ENCODE measurements at regions not wholly inside any gene's neighbourhood (a gene's known extent, or its start where the extent isn't known, plus 50 kb on each side); places are given as distances from the start of the nearest gene placed in this dataset.

- Histone ChIP-seq H3K27ac (no peak overlapping the region), H3K36me3 (no peaks in the 10 kb centered on the region), H3K4me1 (no peaks in the 10 kb centered on the region), H3K9me3 (peaks cover 0 to 7% (median 6%) of the 10 kb centered on the region in 3 donors), H3K4me3 (no peak overlapping the region), H3K27me3 (no peaks in the 10 kb centered on the region)
- intact Hi-C loops (cut with DNase I; ENCODE audit: low total_unique reads) = no loop called here
- DNase-seq = no peak
- TF ChIP-seq CTCF (IDR thresholded peaks at IDR 0.05) = no peak
Observed at GRCh38 chr10:9877978-9878377, 1139.7 kb upstream of the CELF2 start.

- Histone ChIP-seq H3K36me3 (no peaks in the 10 kb centered on the region), H3K27me3 (no peaks in the 10 kb centered on the region), H3K4me1 (no peaks in the 10 kb centered on the region), H3K4me3 (no peak overlapping the region), H3K9me3 (peaks cover 0 to 11% (median 10%) of the 10 kb centered on the region in 3 donors), H3K27ac (no peak overlapping the region)
- intact Hi-C loops (cut with DNase I; ENCODE audit: low total_unique reads) = no loop called here
- DNase-seq = no peak
- TF ChIP-seq CTCF (IDR thresholded peaks at IDR 0.05) = no peak
Observed at GRCh38 chr10:9878383-9878782, 1139.3 kb upstream of the CELF2 start.

- Histone ChIP-seq H3K27ac (no peak overlapping the region), H3K36me3 (no peaks in the 10 kb centered on the region), H3K9me3 (peaks cover 0 to 14% (median 10%) of the 10 kb centered on the region in 3 donors), H3K4me1 (no peaks in the 10 kb centered on the region), H3K4me3 (no peak overlapping the region), H3K27me3 (no peaks in the 10 kb centered on the region)
- intact Hi-C loops (cut with DNase I; ENCODE audit: low total_unique reads) = no loop called here
- DNase-seq = no peak
- TF ChIP-seq CTCF (IDR thresholded peaks at IDR 0.05) = no peak
Observed at GRCh38 chr10:9885761-9886160, 1131.9 kb upstream of the CELF2 start.

- H3K27me3 ChIP-seq = no peaks in the 10 kb centered on the region
- no peak for TF ChIP-seq CTCF (IDR thresholded peaks at IDR 0.05)
- H3K27ac ChIP-seq = no peak overlapping the region
- no peaks in the 10 kb centered on the region for H3K36me3 ChIP-seq
- no peaks in the 10 kb centered on the region for H3K4me1 ChIP-seq
- peaks cover 0 to 14% (median 10%) of the 10 kb centered on the region in 3 donors for H3K9me3 ChIP-seq
- intact Hi-C loops (cut with DNase I; ENCODE audit: low total_unique reads) = no loop called here
- no peak overlapping the region for H3K4me3 ChIP-seq
- DNase-seq = no peak
Observed at GRCh38 chr10:9886772-9887171, 1130.9 kb upstream of the CELF2 start.

GRCh38 chr10:9895453-9895852 lies 1122.2 kb upstream of the CELF2 start:
- no peak overlapping the region for H3K4me3 ChIP-seq
- no peak for DNase-seq
- no peaks in the 10 kb centered on the region for H3K27me3 ChIP-seq
- intact Hi-C loops (cut with DNase I; ENCODE audit: low total_unique reads) = no loop called here
- no peaks in the 10 kb centered on the region for H3K4me1 ChIP-seq
- no peak overlapping the region for H3K27ac ChIP-seq
- peaks cover 0 to 5% (median 0%) of the 10 kb centered on the region in 3 donors for H3K9me3 ChIP-seq
- no peaks in the 10 kb centered on the region for H3K36me3 ChIP-seq
- no peak for TF ChIP-seq CTCF (IDR thresholded peaks at IDR 0.05)

- DNase-seq = no peak
- intact Hi-C loops (cut with DNase I; ENCODE audit: low total_unique reads) = no loop called here
- H3K4me1 ChIP-seq = no peaks in the 10 kb centered on the region
- no peak overlapping the region for H3K4me3 ChIP-seq
- no peaks in the 10 kb centered on the region for H3K36me3 ChIP-seq
- peaks cover 0 to 5% (median 0%) of the 10 kb centered on the region in 3 donors for H3K9me3 ChIP-seq
- no peak overlapping the region for H3K27ac ChIP-seq
- no peaks in the 10 kb centered on the region for H3K27me3 ChIP-seq
- TF ChIP-seq CTCF (IDR thresholded peaks at IDR 0.05) = no peak
Observed at GRCh38 chr10:9895981-9896380, 1121.7 kb upstream of the CELF2 start.

Measured in tibial artery (tissue), 4 donors.